Keratinocyte (primary cell): ENCODE measurements at regions not wholly inside any gene's neighbourhood (a gene's known extent, or its start where the extent isn't known, plus 50 kb on each side); places are given as distances from the start of the nearest gene placed in this dataset.

Experiments
- CTCF ChIP-seq, 3 experiments: IDR thresholded peaks in 1 of 3; conservative IDR thresholded peaks in 1 of 3; optimal IDR thresholded peaks in 1 of 3; 2 replicates in 2 of 3; 3 replicates in 1 of 3; pipeline versions ENCODE3 to v1.5.1; 2011; ENCODE audit warnings: low read length in 3 of 3, mild to moderate bottlenecking in 3 of 3, moderate library complexity in 2 of 3, control low read depth in 1 of 3, inconsistent platforms in 1 of 3; ENCODE audit not compliant: insufficient read depth in 2 of 3; ENCODE audit errors: extremely low read depth in 1 of 3
- EZH2 ChIP-seq: IDR thresholded peaks from one replicate; pipeline ENCODE4 v1.6.1; 2012; ENCODE audit warnings: inconsistent platforms, mild to moderate bottlenecking, low read length, moderate library complexity

GRCh38 chr11:70594031-70594430, 195.7 kb downstream of the CTTN start:
- TF ChIP-seq CTCF (optimal IDR thresholded peaks at IDR 0.05 in 1 of 3, IDR thresholded peaks at IDR 0.05 in 1 of 3, conservative IDR thresholded peaks at IDR 0.05 in 1 of 3; ENCODE audit: extremely low read depth in 1 of 3, insufficient read depth in 2 of 3, low read length in 3 of 3), result no peak
- TF ChIP-seq EZH2, result no peak
